ENCODE measurements at regions not wholly inside any gene's neighbourhood (a gene's known extent, or its start where the extent isn't known, plus 50 kb on each side); places are given as distances from the start of the nearest gene placed in this dataset.

DNA sequence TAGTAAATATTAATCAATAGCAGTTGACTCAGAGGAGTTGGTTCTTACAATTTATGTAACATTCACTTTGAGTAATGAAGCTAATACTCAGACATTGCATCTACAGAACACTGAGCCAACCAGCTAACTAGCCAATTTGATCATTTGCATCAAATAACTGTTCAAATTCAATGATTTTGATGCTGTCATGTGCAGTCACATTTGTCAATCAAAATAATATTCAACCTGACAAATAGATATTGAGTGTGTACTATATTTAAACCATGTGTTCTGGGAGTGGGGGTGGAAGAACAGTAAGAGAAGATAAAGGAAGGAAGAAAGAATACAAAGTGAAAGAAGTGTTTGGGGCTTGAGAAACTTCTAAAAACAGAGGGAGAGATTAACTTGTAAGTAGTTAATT is 277.2 kb upstream of the ARHGEF26 start:
- TF ChIP-seq, protein P1, sequence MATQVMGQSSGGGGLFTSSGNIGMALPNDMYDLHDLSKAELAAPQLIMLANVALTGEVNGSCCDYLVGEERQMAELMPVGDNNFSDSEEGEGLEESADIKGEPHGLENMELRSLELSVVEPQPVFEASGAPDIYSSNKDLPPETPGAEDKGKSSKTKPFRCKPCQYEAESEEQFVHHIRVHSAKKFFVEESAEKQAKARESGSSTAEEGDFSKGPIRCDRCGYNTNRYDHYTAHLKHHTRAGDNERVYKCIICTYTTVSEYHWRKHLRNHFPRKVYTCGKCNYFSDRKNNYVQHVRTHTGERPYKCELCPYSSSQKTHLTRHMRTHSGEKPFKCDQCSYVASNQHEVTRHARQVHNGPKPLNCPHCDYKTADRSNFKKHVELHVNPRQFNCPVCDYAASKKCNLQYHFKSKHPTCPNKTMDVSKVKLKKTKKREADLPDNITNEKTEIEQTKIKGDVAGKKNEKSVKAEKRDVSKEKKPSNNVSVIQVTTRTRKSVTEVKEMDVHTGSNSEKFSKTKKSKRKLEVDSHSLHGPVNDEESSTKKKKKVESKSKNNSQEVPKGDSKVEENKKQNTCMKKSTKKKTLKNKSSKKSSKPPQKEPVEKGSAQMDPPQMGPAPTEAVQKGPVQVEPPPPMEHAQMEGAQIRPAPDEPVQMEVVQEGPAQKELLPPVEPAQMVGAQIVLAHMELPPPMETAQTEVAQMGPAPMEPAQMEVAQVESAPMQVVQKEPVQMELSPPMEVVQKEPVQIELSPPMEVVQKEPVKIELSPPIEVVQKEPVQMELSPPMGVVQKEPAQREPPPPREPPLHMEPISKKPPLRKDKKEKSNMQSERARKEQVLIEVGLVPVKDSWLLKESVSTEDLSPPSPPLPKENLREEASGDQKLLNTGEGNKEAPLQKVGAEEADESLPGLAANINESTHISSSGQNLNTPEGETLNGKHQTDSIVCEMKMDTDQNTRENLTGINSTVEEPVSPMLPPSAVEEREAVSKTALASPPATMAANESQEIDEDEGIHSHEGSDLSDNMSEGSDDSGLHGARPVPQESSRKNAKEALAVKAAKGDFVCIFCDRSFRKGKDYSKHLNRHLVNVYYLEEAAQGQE (IDR thresholded peaks at IDR 0.05; ENCODE audit: low read depth), result no peak
- TF ChIP-seq, protein P2, sequence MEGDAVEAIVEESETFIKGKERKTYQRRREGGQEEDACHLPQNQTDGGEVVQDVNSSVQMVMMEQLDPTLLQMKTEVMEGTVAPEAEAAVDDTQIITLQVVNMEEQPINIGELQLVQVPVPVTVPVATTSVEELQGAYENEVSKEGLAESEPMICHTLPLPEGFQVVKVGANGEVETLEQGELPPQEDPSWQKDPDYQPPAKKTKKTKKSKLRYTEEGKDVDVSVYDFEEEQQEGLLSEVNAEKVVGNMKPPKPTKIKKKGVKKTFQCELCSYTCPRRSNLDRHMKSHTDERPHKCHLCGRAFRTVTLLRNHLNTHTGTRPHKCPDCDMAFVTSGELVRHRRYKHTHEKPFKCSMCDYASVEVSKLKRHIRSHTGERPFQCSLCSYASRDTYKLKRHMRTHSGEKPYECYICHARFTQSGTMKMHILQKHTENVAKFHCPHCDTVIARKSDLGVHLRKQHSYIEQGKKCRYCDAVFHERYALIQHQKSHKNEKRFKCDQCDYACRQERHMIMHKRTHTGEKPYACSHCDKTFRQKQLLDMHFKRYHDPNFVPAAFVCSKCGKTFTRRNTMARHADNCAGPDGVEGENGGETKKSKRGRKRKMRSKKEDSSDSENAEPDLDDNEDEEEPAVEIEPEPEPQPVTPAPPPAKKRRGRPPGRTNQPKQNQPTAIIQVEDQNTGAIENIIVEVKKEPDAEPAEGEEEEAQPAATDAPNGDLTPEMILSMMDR (IDR thresholded peaks at IDR 0.05 in 2 of 3, conservative IDR thresholded peaks at IDR 0.05 in 1 of 3; ENCODE audit: borderline replicate concordance in 1 of 3, insufficient read depth in 1 of 3, low read depth in 2 of 3, low read length in 2 of 3), result no peak
- TF ChIP-seq, protein P3, sequence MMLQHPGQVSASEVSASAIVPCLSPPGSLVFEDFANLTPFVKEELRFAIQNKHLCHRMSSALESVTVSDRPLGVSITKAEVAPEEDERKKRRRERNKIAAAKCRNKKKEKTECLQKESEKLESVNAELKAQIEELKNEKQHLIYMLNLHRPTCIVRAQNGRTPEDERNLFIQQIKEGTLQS (IDR thresholded peaks at IDR 0.05), result no peak
- TF ChIP-seq, protein P4, sequence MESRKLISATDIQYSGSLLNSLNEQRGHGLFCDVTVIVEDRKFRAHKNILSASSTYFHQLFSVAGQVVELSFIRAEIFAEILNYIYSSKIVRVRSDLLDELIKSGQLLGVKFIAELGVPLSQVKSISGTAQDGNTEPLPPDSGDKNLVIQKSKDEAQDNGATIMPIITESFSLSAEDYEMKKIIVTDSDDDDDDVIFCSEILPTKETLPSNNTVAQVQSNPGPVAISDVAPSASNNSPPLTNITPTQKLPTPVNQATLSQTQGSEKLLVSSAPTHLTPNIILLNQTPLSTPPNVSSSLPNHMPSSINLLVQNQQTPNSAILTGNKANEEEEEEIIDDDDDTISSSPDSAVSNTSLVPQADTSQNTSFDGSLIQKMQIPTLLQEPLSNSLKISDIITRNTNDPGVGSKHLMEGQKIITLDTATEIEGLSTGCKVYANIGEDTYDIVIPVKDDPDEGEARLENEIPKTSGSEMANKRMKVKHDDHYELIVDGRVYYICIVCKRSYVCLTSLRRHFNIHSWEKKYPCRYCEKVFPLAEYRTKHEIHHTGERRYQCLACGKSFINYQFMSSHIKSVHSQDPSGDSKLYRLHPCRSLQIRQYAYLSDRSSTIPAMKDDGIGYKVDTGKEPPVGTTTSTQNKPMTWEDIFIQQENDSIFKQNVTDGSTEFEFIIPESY (IDR thresholded peaks at IDR 0.05; ENCODE audit: extremely low read depth, insufficient replicate concordance, low read length), result no peak
- TF ChIP-seq EZH2phosphoT487 (IDR thresholded peaks at IDR 0.05; ENCODE audit: borderline replicate concordance) (no peak), FOSL1 (IDR thresholded peaks at IDR 0.05; ENCODE audit: low read depth) (no peak), JUND (IDR thresholded peaks at IDR 0.05) (no peak), POLR2A (IDR thresholded peaks at IDR 0.05; ENCODE audit: borderline replicate concordance, extremely low read depth, insufficient read depth, insufficient read length) (no peak), YY1 (IDR thresholded peaks at IDR 0.05; ENCODE audit: extremely low read depth, insufficient replicate concordance, low read depth, low read length) (no peak), ELF1 (IDR thresholded peaks at IDR 0.05; ENCODE audit: borderline replicate concordance, low read depth) (no peak), ZNF274 (IDR thresholded peaks at IDR 0.05; ENCODE audit: low read depth, low read length) (no peak)
- TF ChIP-seq, protein P5, sequence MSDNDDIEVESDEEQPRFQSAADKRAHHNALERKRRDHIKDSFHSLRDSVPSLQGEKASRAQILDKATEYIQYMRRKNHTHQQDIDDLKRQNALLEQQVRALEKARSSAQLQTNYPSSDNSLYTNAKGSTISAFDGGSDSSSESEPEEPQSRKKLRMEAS (IDR thresholded peaks at IDR 0.05), result no peak

Measured in HCT116 (cell line).